SK-N-SH (cell line): ENCODE measurements at regions not wholly inside any gene's neighbourhood (a gene's known extent, or its start where the extent isn't known, plus 50 kb on each side); places are given as distances from the start of the nearest gene placed in this dataset.

Source experiments
- CTCF ChIA-PET: fragments of 300-600, 350-600 bp; formaldehyde crosslinking; extraction: SDS; loops from one replicate; lab custom pipeline; 2021; lab: Yijun Ruan, JAX
- POLR2A ChIA-PET: fragments of 350-600 bp; sonication (Branson Sonifier 250); formaldehyde crosslinking; extraction: SDS; loops from one replicate; lab custom pipeline; 2020; ENCODE audit warnings: antibody characterized with exemption, inconsistent platforms; lab: Yijun Ruan, JAX
- DNase-seq: peaks from one replicate; pipeline ENCODE4 v3.0.0; 2012
- H2AFZ ChIP-seq: fragments of 200-600 bp; sonication (generic); 2 replicates; pipeline ENCODE4 v1.8.1; 2016; ENCODE audit warnings: antibody characterized with exemption, mild to moderate bottlenecking, low read depth
- H3F3A ChIP-seq: fragments of 200-600 bp; sonication (generic); replicated peaks from 2 replicates; pipeline ENCODE3; 2016; ENCODE audit warnings: antibody characterized with exemption, mild to moderate bottlenecking; ENCODE audit not compliant: insufficient read depth
- H3K27ac ChIP-seq, 2 experiments: fragments of 200-500 bp in 1 of 2; fragments of 200-600 bp in 1 of 2; sonication (Bioruptor generic) in 1 of 2; sonication (generic), shearing (Covaris generic) in 1 of 2; 2 replicates each; pipeline versions ENCODE4 v1.5.1 to v1.6.1; 2014 to 2016; ENCODE audit warnings: low read depth in 2 of 2, inconsistent platforms in 1 of 2, low read length in 1 of 2, mild to moderate bottlenecking in 1 of 2, mixed read lengths in 1 of 2
- H3K27me3 ChIP-seq: fragments of 200-600 bp; sonication (generic), shearing (Covaris generic); 2 replicates; pipeline ENCODE4 v1.6.1; 2016; ENCODE audit warnings: mixed run types; ENCODE audit not compliant: insufficient read depth
- H3K36me3 ChIP-seq, 2 experiments: fragments of 200-500 bp in 1 of 2; fragments of 200-600 bp in 1 of 2; sonication (Bioruptor generic) in 1 of 2; sonication (generic) in 1 of 2; replicated peaks in 1 of 2; 2 replicates each; pipeline versions ENCODE3 to v1.5.1; 2014 to 2016; ENCODE audit warnings: low read length in 1 of 2, mild to moderate bottlenecking in 1 of 2; ENCODE audit not compliant: insufficient read depth in 2 of 2, control insufficient read depth in 1 of 2
- H3K4me1 ChIP-seq, 2 experiments: fragments of 200-500 bp in 1 of 2; fragments of 200-600 bp in 1 of 2; sonication (Bioruptor generic) in 1 of 2; sonication (generic), shearing (Covaris generic) in 1 of 2; 2 replicates each; pipeline versions ENCODE4 v1.5.1 to v1.6.1; 2014 to 2016; ENCODE audit warnings: low read depth in 1 of 2, low read length in 1 of 2, mixed run types in 1 of 2; ENCODE audit not compliant: insufficient read depth in 2 of 2, control insufficient read depth in 1 of 2
- H3K4me2 ChIP-seq: fragments of 200-600 bp; sonication (generic), shearing (Covaris generic); 2 replicates; pipeline ENCODE4 v1.6.1; 2017; ENCODE audit warnings: mixed run types
- H3K4me3 ChIP-seq, 2 experiments: fragments of 200-500 bp in 1 of 2; fragments of 200-600 bp in 1 of 2; sonication (Bioruptor generic) in 1 of 2; sonication (generic), shearing (Covaris generic) in 1 of 2; 2 replicates each; pipeline versions ENCODE4 v1.5.1 to v1.8.1; 2014 to 2016; ENCODE audit warnings: low read depth in 2 of 2, inconsistent platforms in 1 of 2, low read length in 1 of 2, mild to moderate bottlenecking in 1 of 2, mixed read lengths in 1 of 2, moderate library complexity in 1 of 2
- H3K79me2 ChIP-seq: fragments of 200-600 bp; sonication (generic); 2 replicates; pipeline ENCODE4 v1.8.1; 2017; ENCODE audit warnings: mild to moderate bottlenecking; ENCODE audit not compliant: insufficient read depth
- H3K9ac ChIP-seq: fragments of 200-600 bp; sonication (generic); 2 replicates; pipeline ENCODE4 v1.6.1; 2017; ENCODE audit warnings: mixed run types
- H3K9me2 ChIP-seq: fragments of 200-600 bp; sonication (generic); 2 replicates; pipeline ENCODE4 v1.6.1; 2017; ENCODE audit warnings: mixed run types
- H3K9me3 ChIP-seq: fragments of 200-600 bp; sonication (generic); 2 replicates; pipeline ENCODE4 v1.6.1; 2017; ENCODE audit warnings: mixed run types, mild to moderate bottlenecking, moderate library complexity
- H4K20me1 ChIP-seq: fragments of 200-600 bp; sonication (generic); 2 replicates; pipeline ENCODE4 v1.6.1; 2017; ENCODE audit warnings: mild to moderate bottlenecking, mixed run types; ENCODE audit not compliant: insufficient read depth
- CHD2 ChIP-seq: fragments of 150-350 bp; IDR thresholded peaks from 2 replicates; pipeline ENCODE4 v1.6.1; 2018; ENCODE audit warnings: low read length; ENCODE audit not compliant: partially characterized antibody
- CTCF ChIP-seq: fragments of 200-600 bp; sonication (generic); IDR thresholded peaks from 2 replicates; pipeline ENCODE4 v1.6.1; 2017; ENCODE audit warnings: antibody characterized with exemption, mild to moderate bottlenecking, moderate library complexity
- EP300 ChIP-seq, 2 experiments: IDR thresholded peaks; 2 replicates each; pipeline versions ENCODE4 v1.4.0 to v1.6.1; 2012; ENCODE audit warnings: borderline replicate concordance in 1 of 2, low read depth in 1 of 2, low read length in 1 of 2
- FOXJ3 ChIP-seq: sonication (generic); formaldehyde crosslinking; IDR thresholded peaks from 2 replicates; pipeline ENCODE4 v1.5.1; 2020; ENCODE audit warnings: mild to moderate bottlenecking, missing genetic modification reagents
- GABPA ChIP-seq: IDR thresholded peaks from 2 replicates; pipeline ENCODE4 v1.4.0; 2012; ENCODE audit warnings: low read depth, mild to moderate bottlenecking
- JUND ChIP-seq: IDR thresholded peaks from 2 replicates; pipeline ENCODE4 v1.4.0; 2012
- MAX ChIP-seq: IDR thresholded peaks from 2 replicates; pipeline ENCODE4 v1.4.0; 2012; ENCODE audit warnings: low read depth
- MXI1 ChIP-seq: IDR thresholded peaks from 2 replicates; pipeline ENCODE4 v1.6.1; 2012; ENCODE audit warnings: mild to moderate bottlenecking, low read depth, low read length, improper control_type of control experiment
- NRF1 ChIP-seq: IDR thresholded peaks from 2 replicates; pipeline ENCODE4 v1.6.1; 2012; ENCODE audit warnings: low read depth, mild to moderate bottlenecking, low read length
- POLR2AphosphoS5 ChIP-seq: IDR thresholded peaks from 2 replicates; pipeline ENCODE4 v1.6.1; 2012; ENCODE audit warnings: low read depth, low read length
- RAD21 ChIP-seq: IDR thresholded peaks from 2 replicates; pipeline ENCODE4 v1.6.1; 2012; ENCODE audit warnings: mild to moderate bottlenecking, low read length
- RCOR1 ChIP-seq: fragments of 150-350 bp; IDR thresholded peaks from 2 replicates; pipeline ENCODE4 v1.6.1; 2017; ENCODE audit warnings: antibody characterized with exemption, low read length
- RXRA ChIP-seq: IDR thresholded peaks from 2 replicates; pipeline ENCODE4 v1.4.0; 2012; ENCODE audit warnings: low read depth, mild to moderate bottlenecking, borderline replicate concordance
- SMC3 ChIP-seq: IDR thresholded peaks from 2 replicates; pipeline ENCODE4 v1.6.1; 2012; ENCODE audit warnings: low read depth, low read length, improper control_type of control experiment
- TAF1 ChIP-seq: IDR thresholded peaks from 2 replicates; pipeline ENCODE4 v1.6.1; 2012; ENCODE audit warnings: low read depth, mild to moderate bottlenecking, low read length, moderate library complexity, borderline replicate concordance
- TEAD4 ChIP-seq: IDR thresholded peaks from 2 replicates; pipeline ENCODE4 v1.4.0; 2012; ENCODE audit warnings: mild to moderate bottlenecking, borderline replicate concordance; ENCODE audit not compliant: insufficient read depth
- YY1 ChIP-seq: IDR thresholded peaks from 2 replicates; pipeline ENCODE4 v1.4.0; 2012; ENCODE audit warnings: low read depth, mild to moderate bottlenecking
- WGBS: methylation state at CpG from one replicate; pipeline ENCODE4 v1.1.6; 2017; ENCODE audit warnings: low lambda C conversion rate; 5-methylcytosine and 5-hydroxymethylcytosine counted together

GRCh38 chr3:113058188-113058587 lies 67.4 kb downstream of the GTPBP8 start:
- Histone ChIP-seq H3K4me1 (peaks cover 3 to 5% of the 10 kb centered on the region in 2 experiments; a peak in 2 of 4 replicates), H3K79me2 (no peaks in the 10 kb centered on the region), H3K36me3 (no peaks in the 10 kb centered on the region), H3K9me2 (no peaks in the 10 kb centered on the region), H4K20me1 (no peaks in the 10 kb centered on the region), H2AFZ (no peak overlapping the region), H3K27me3 (no peaks in the 10 kb centered on the region), H3K9ac (no peak overlapping the region), H3K4me3 (no peak overlapping the region), H3F3A (no peaks in the 10 kb centered on the region), H3K9me3 (no peaks in the 10 kb centered on the region), H3K4me2 (no peak overlapping the region), H3K27ac (no peak overlapping the region)
- CTCF ChIA-PET: interaction anchor here (1.0 to 8.6 kb wide), 5 partner anchors 23 to 520 kb away, joined by 3 to 120 read pairs (median 4); no protein-coding TSS in a partner anchor
- TF ChIP-seq JUND (no peak), POLR2AphosphoS5 (no peak), FOXJ3 (CRISPR knock-in tag) (no peak), CHD2 (no peak), YY1 (no peak), EP300 (IDR thresholded peaks at IDR 0.05; ENCODE audit: borderline replicate concordance in 1 of 2, low read depth in 1 of 2, low read length in 1 of 2) (no peak), MXI1 (no peak), MAX (no peak), SMC3 (no peak)
- POLR2A ChIA-PET: no interaction called here
- no peak for DNase-seq
- 83% methylated on average over 2 of the region's 3 CpGs for WGBS

- no peaks in the 10 kb centered on the region for H3K9me3 ChIP-seq
- no peaks in the 10 kb centered on the region for H3K79me2 ChIP-seq
- DNase-seq: no peak
- H2AFZ ChIP-seq: no peak overlapping the region
- H4K20me1 ChIP-seq: no peaks in the 10 kb centered on the region
- no peak overlapping the region for H3K4me3 ChIP-seq
- no peaks in the 10 kb centered on the region for H3K27me3 ChIP-seq
- POLR2A ChIA-PET: no interaction called here
- peaks cover 0 to 3% of the 10 kb centered on the region in 2 experiments; a peak in 1 of 4 replicates for H3K4me1 ChIP-seq
- CTCF ChIA-PET: interaction anchor here (1.0 kb wide), 1 partner anchor 225 kb away, joined by 5 read pairs; no protein-coding TSS in a partner anchor
- no peaks in the 10 kb centered on the region for H3K9me2 ChIP-seq
- no peak for TF ChIP-seq TEAD4
- TF ChIP-seq CTCF: no peak
- TF ChIP-seq MXI1: no peak
- TF ChIP-seq EP300 (IDR thresholded peaks at IDR 0.05; ENCODE audit: borderline replicate concordance in 1 of 2, low read depth in 1 of 2, low read length in 1 of 2): no peak
- no peak for TF ChIP-seq RXRA
- no peak for TF ChIP-seq NRF1
- TF ChIP-seq RCOR1: no peak
- TF ChIP-seq RAD21: no peak
- no peak for TF ChIP-seq TAF1
- TF ChIP-seq POLR2AphosphoS5: no peak
- TF ChIP-seq GABPA: no peak
- no peak overlapping the region for H3K27ac ChIP-seq
- H3K4me2 ChIP-seq: no peak overlapping the region
- H3K9ac ChIP-seq: no peak overlapping the region
- H3K36me3 ChIP-seq: no peaks in the 10 kb centered on the region
- no peaks in the 10 kb centered on the region for H3F3A ChIP-seq
Observed at GRCh38 chr3:113062705-113063104, 71.9 kb downstream of the GTPBP8 start.
